Stimulated activated CD4-positive, alpha-beta T cell treated with anti-CD3 and anti-CD28 coated beads, Interleukin-1b, Interleukin-23, amount 100 ng/mL, for 48 hours (primary cell): ENCODE measurements at regions not wholly inside any gene's neighbourhood (a gene's known extent, or its start where the extent isn't known, plus 50 kb on each side); places are given as distances from the start of the nearest gene placed in this dataset.

Experiments
- DNase-seq: peaks from one replicate; pipeline ENCODE4 v3.0.0-alpha.2; 2020

- no peak for DNase-seq
Observed at GRCh38 chr17:36817483-36818048, 119.7 kb upstream of the LHX1 start.

- no peak for DNase-seq
Observed at GRCh38 chr17:36818134-36818825, 119.0 kb upstream of the LHX1 start.

GRCh38 chr17:36823850-36824677, 113.2 kb upstream of the LHX1 start:
- no peak for DNase-seq

GRCh38 chr17:36824678-36825101, 112.6 kb upstream of the LHX1 start:
- DNase-seq = no peak

- no peak for DNase-seq
Observed at GRCh38 chr17:36825113-36825512, 112.2 kb upstream of the LHX1 start.

GRCh38 chr17:36825521-36825920, 111.8 kb upstream of the LHX1 start:
- DNase-seq = no peak

- no peak for DNase-seq
Observed at GRCh38 chr17:36825951-36826350, 111.3 kb upstream of the LHX1 start.

GRCh38 chr17:36827081-36827480, 110.2 kb upstream of the LHX1 start:
- no peak for DNase-seq

GRCh38 chr17:36829676-36830075, 107.6 kb upstream of the LHX1 start:
- DNase-seq = no peak

GRCh38 chr17:36833279-36833678, 104.0 kb upstream of the LHX1 start:
- DNase-seq = no peak

- DNase-seq = no peak
Observed at GRCh38 chr17:36835036-36835435, 102.2 kb upstream of the LHX1 start.

GRCh38 chr17:36837195-36837938, 99.9 kb upstream of the LHX1 start:
- DNase-seq = no peak

- DNase-seq = no peak
Observed at GRCh38 chr17:36837939-36838272, 99.4 kb upstream of the LHX1 start.

GRCh38 chr17:36839256-36839655, 98.0 kb upstream of the LHX1 start:
- no peak for DNase-seq

GRCh38 chr17:36840796-36841195, 96.5 kb upstream of the LHX1 start:
- no peak for DNase-seq

- DNase-seq = no peak
Observed at GRCh38 chr17:36842231-36842819, 95.0 kb upstream of the LHX1 start.

GRCh38 chr17:36842963-36843558, 94.2 kb upstream of the LHX1 start:
- DNase-seq = no peak

- no peak for DNase-seq
Observed at GRCh38 chr17:36844013-36844412, 93.3 kb upstream of the LHX1 start.

- DNase-seq = no peak
Observed at GRCh38 chr17:36844601-36845000, 92.7 kb upstream of the LHX1 start.

GRCh38 chr17:36845916-36846315, 91.4 kb upstream of the LHX1 start:
- no peak for DNase-seq

- DNase-seq = no peak
Observed at GRCh38 chr17:36846410-36847292, 90.6 kb upstream of the LHX1 start.
